Tibial nerve (tissue), 4 donors: ENCODE measurements at regions not wholly inside any gene's neighbourhood (a gene's known extent, or its start where the extent isn't known, plus 50 kb on each side); places are given as distances from the start of the nearest gene placed in this dataset.
"Not testable (repeated sequence)": the region's sequence is repeated elsewhere in the genome, so short reads cannot be mapped to it uniquely, and the experiment has no call there.

Source experiments
- DNase-seq, 2 donors: peaks; one replicate each; pipeline ENCODE4 v3.0.0-alpha.2; 2019; ENCODE audit warnings: low spot score in 2 of 2
- H3K27ac ChIP-seq, 4 donors: fragments of 200-600 bp; sonication (generic) in 3 of 4; one replicate each; pipeline ENCODE4 v1.5.1; 2017 to 2019; ENCODE audit warnings: mild to moderate bottlenecking in 1 of 4
- H3K27me3 ChIP-seq, 2 donors: fragments of 200-600 bp; sonication (generic) in 1 of 2; one replicate each; pipeline versions ENCODE4 v1.5.1 to v1.6.0; 2017 to 2019
- H3K36me3 ChIP-seq, 3 donors: fragments of 200-600 bp; sonication (generic); one replicate each; pipeline ENCODE4 v1.5.1; 2018 to 2019
- H3K4me1 ChIP-seq, 4 donors: fragments of 200-600 bp; sonication (generic) in 3 of 4; one replicate each; pipeline ENCODE4 v1.5.1; 2017 to 2019
- H3K4me3 ChIP-seq, 4 donors: fragments of 200-600 bp; sonication (generic) in 3 of 4; one replicate each; pipeline ENCODE4 v1.5.1; 2017 to 2019; ENCODE audit warnings: mild to moderate bottlenecking in 1 of 4, moderate library complexity in 1 of 4
- H3K9me3 ChIP-seq, 4 donors: fragments of 200-600 bp; sonication (generic) in 3 of 4; one replicate each; pipeline ENCODE4 v1.5.1; 2017 to 2019
- EP300 ChIP-seq, 2 donors: sonication (generic); formaldehyde crosslinking; IDR thresholded peaks; one replicate each; pipeline ENCODE4 v1.6.1; 2017; ENCODE audit warnings: antibody characterized with exemption in 2 of 2, mild to moderate bottlenecking in 1 of 2
- POLR2A ChIP-seq, 2 donors: fragments of 450-650 bp; IDR thresholded peaks; one replicate each; pipeline ENCODE4 v1.6.1; 2017; ENCODE audit warnings: antibody characterized with exemption in 2 of 2, mild to moderate bottlenecking in 2 of 2, moderate library complexity in 2 of 2
- WGBS, 2 donors: methylation state at CpG; one replicate each; pipeline ENCODE4 v1.1.5; 2018; 5-methylcytosine and 5-hydroxymethylcytosine counted together
- TF ChIP-seq, protein P1 (sequence below), 5 experiments: fragments of 200-600 bp in 3 of 5; fragments of 450-650 bp in 2 of 5; sonication (generic) in 3 of 5; IDR thresholded peaks; one replicate each; pipeline ENCODE4 v1.5.1; 2016 to 2019; ENCODE audit warnings: antibody characterized with exemption in 5 of 5, mild to moderate bottlenecking in 3 of 5, moderate library complexity in 2 of 5

DNA sequence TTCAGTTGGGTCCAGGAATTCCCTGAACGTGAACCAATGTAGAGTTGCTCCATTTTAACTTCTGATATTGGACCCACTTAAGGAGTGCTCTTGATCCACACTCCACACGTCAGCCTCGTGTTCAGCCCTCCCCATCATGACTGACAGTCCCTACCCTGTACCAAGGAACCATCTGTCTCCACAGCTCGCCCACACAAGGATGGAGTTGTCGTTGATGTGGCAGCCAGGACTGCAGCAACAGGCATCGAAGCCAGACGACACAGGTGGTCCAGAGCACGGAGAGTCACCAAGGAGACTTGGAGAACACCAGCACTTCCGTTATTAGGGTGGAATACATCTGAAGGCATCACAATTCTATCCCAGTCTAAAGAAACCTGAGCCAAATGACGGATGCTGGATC, 472.1 kb upstream of the NR3C2 start:
- Histone ChIP-seq H3K4me3 (no peak overlapping the region), H3K9me3 (no peaks in the 10 kb centered on the region), H3K27ac (no peak overlapping the region), H3K4me1 (no peaks in the 10 kb centered on the region), H3K27me3 (no peaks in the 10 kb centered on the region), H3K36me3 (no peaks in the 10 kb centered on the region)
- no peak for DNase-seq
- 85 to 92% methylated on average over 10 of the region's 10 CpGs for WGBS, 2 donors
- TF ChIP-seq, protein P1, sequence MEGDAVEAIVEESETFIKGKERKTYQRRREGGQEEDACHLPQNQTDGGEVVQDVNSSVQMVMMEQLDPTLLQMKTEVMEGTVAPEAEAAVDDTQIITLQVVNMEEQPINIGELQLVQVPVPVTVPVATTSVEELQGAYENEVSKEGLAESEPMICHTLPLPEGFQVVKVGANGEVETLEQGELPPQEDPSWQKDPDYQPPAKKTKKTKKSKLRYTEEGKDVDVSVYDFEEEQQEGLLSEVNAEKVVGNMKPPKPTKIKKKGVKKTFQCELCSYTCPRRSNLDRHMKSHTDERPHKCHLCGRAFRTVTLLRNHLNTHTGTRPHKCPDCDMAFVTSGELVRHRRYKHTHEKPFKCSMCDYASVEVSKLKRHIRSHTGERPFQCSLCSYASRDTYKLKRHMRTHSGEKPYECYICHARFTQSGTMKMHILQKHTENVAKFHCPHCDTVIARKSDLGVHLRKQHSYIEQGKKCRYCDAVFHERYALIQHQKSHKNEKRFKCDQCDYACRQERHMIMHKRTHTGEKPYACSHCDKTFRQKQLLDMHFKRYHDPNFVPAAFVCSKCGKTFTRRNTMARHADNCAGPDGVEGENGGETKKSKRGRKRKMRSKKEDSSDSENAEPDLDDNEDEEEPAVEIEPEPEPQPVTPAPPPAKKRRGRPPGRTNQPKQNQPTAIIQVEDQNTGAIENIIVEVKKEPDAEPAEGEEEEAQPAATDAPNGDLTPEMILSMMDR (IDR thresholded peaks at IDR 0.05): no peak
- TF ChIP-seq POLR2A (IDR thresholded peaks at IDR 0.05): no peak
- TF ChIP-seq EP300 (IDR thresholded peaks at IDR 0.05): no peak

DNA sequence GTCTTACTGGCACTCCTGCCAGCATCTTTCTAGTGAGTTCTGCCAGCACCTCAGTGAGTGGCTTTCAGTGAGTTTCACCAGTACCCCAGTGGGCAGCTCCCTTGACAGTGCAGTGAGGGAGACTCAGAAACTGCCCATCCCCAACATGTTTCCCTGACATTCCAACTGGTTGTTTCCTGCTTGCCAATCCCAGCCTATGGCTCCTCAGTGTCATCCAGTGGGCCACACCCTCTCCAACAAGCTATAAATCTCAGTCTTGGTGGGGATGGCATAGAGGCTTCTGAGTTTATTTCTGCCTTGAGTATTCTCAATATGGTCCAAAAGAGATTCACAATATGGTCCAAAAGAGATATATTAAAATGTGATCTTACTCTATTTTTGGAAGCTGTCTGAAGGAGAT, 461.2 kb upstream of the NR3C2 start:
- Histone ChIP-seq H3K27ac (no peak overlapping the region), H3K36me3 (no peaks in the 10 kb centered on the region), H3K9me3 (peaks cover 0 to 6% (median 0%) of the 10 kb centered on the region in 4 donors), H3K27me3 (no peaks in the 10 kb centered on the region), H3K4me1 (no peaks in the 10 kb centered on the region), H3K4me3 (no peak overlapping the region)
- TF ChIP-seq, protein P1 (IDR thresholded peaks at IDR 0.05): no peak
- no peak for TF ChIP-seq EP300 (IDR thresholded peaks at IDR 0.05)
- no peak for TF ChIP-seq POLR2A (IDR thresholded peaks at IDR 0.05)
- no peak for DNase-seq

DNA sequence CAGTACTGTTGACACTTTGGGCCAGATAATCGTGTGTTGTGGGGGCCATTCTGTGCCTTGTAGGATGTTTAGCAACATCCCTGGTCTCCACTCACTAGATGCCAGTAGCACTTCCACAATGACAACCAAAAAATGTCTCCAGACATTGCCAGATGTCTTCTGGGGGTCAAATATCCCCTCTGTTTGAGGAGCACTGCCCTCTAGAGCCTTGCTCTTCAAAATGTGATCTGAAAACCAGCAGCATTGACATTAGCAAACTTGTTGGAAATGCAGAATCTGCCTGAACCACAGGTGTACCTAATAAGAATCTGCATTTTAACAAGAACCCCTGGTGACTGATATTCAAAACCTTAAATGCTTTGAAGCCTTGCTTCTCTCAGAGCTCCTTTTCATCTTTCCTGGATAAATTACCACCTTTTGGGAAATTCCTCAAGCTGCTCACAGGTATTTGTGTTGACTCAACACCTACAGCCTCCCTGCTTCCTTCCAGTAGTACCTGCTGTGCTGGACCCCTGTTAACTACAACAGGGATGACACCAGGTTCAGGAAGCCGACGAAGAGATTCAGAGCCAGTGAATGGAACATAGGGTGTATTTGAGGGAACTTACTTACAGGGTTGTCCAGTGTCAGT, 459.0 kb upstream of the NR3C2 start:
- 67 to 72% methylated on average over 3 of the region's 3 CpGs for WGBS, 2 donors
- Histone ChIP-seq H3K27ac (no peak overlapping the region), H3K9me3 (peaks cover 0 to 20% (median 0%) of the 10 kb centered on the region in 4 donors), H3K27me3 (no peaks in the 10 kb centered on the region), H3K4me3 (no peak overlapping the region), H3K36me3 (no peaks in the 10 kb centered on the region), H3K4me1 (no peaks in the 10 kb centered on the region)
- no peak for DNase-seq
- TF ChIP-seq, protein P1 (IDR thresholded peaks at IDR 0.05): no peak
- TF ChIP-seq POLR2A (IDR thresholded peaks at IDR 0.05): no peak
- TF ChIP-seq EP300 (IDR thresholded peaks at IDR 0.05): no peak

DNA sequence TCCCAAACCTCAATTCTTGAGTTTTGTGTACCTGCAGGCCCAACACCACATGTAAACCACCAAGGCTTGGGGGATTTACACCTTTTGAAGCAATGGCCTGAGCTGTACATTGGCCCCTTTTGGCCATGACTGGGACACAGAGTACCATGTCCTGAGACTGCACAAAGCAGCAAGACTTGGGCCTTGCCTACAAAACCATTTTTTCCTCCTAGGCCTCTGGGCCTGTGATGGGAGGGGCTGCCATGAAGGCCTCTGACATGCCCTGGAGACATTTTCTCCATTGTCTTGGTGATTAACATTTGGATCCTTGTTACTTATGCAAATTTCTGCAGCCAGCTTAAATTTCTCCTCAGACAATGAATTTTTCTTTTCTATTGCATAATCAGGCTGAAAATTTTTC, 455.9 kb upstream of the NR3C2 start:
- not testable (repeated sequence) for H3K27ac ChIP-seq, H3K27me3 ChIP-seq, H3K4me1 ChIP-seq, H3K4me3 ChIP-seq, H3K36me3 ChIP-seq, DNase-seq
- peaks cover 0 to 20% (median 0%) of the 10 kb centered on the region in 4 donors for H3K9me3 ChIP-seq

DNA sequence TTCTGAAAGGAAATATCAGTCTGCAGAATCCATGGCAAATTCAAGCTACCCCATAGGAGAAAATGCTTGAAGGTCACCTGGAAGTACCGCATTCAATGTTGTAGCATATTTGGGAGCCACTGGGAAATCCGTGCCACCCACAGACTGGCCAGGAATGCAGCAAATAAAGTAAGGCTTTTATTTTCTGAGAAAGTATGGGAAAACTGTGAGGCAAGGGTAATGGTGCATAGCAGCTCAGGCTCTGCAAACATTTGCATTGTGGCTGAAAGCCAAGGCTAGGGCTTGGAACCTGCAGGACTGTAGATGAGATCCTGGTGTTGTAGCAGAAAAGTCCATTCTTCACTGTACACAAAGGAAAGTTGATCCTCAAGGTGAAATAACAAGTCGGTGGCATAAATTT, 450.9 kb upstream of the NR3C2 start:
- H3K27ac ChIP-seq: no peak overlapping the region
- TF ChIP-seq, protein P1 (IDR thresholded peaks at IDR 0.05): no peak
- TF ChIP-seq POLR2A (IDR thresholded peaks at IDR 0.05) (no peak), EP300 (IDR thresholded peaks at IDR 0.05) (no peak)
- H3K4me3 ChIP-seq: no peak overlapping the region
- WGBS, 2 donors: 65 to 67% methylated on average over 3 of the region's 3 CpGs
- no peaks in the 10 kb centered on the region for H3K4me1 ChIP-seq
- DNase-seq: no peak
- H3K27me3 ChIP-seq: no peaks in the 10 kb centered on the region
- peaks cover 0 to 11% (median 0%) of the 10 kb centered on the region in 4 donors for H3K9me3 ChIP-seq
- H3K36me3 ChIP-seq: no peaks in the 10 kb centered on the region

DNA sequence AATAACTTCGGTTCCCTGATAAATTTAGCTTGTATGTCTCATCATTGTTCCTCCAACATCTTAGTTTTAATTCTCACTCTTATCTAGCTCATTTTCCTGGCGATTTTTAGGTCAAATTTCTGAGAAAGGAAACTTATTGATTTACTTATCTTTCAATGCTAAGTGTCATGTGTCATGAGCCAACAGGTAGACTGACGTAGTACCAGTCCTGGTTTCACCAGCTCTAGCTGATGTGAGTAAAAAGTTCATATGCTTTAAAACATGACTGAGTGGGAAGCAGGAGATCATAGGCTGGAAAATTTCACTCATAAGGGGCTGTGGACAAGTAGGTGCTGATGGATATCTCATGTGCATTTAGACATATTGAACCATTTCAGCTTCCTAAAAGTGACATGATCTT, 441.7 kb upstream of the NR3C2 start:
- H3K27ac ChIP-seq: no peak overlapping the region
- no peak overlapping the region for H3K4me3 ChIP-seq
- DNase-seq: no peak
- no peaks in the 10 kb centered on the region for H3K36me3 ChIP-seq
- WGBS, 2 donors: 76 to 84% methylated on average over 3 of the region's 3 CpGs
- H3K4me1 ChIP-seq: no peaks in the 10 kb centered on the region
- no peaks in the 10 kb centered on the region for H3K9me3 ChIP-seq
- H3K27me3 ChIP-seq: no peaks in the 10 kb centered on the region
- no peak for TF ChIP-seq POLR2A (IDR thresholded peaks at IDR 0.05)
- TF ChIP-seq, protein P1 (IDR thresholded peaks at IDR 0.05): no peak
- TF ChIP-seq EP300 (IDR thresholded peaks at IDR 0.05): no peak
